IPS-15b (cell line): ENCODE measurements at regions not wholly inside any gene's neighbourhood (a gene's known extent, or its start where the extent isn't known, plus 50 kb on each side); places are given as distances from the start of the nearest gene placed in this dataset.

Source experiments
- H3K27me3 ChIP-seq: one replicate; pipeline ENCODE4 v1.6.1; 2013; ENCODE audit warnings: low read length; ENCODE audit not compliant: control insufficient read depth, insufficient read depth
- H3K36me3 ChIP-seq: one replicate; pipeline ENCODE4 v1.6.1; 2013; ENCODE audit warnings: low read length; ENCODE audit not compliant: control insufficient read depth, insufficient read depth
- H3K4me1 ChIP-seq: one replicate; pipeline ENCODE4 v1.6.1; 2013; ENCODE audit warnings: mild to moderate bottlenecking, low read length; ENCODE audit not compliant: control insufficient read depth, insufficient read depth
- H3K4me3 ChIP-seq: one replicate; pipeline ENCODE4 v1.5.1; 2013; ENCODE audit warnings: low read depth, low read length
- H3K9ac ChIP-seq: one replicate; pipeline ENCODE4 v1.6.1; 2013; ENCODE audit warnings: low read depth, mild to moderate bottlenecking, low read length
- H3K9me3 ChIP-seq: one replicate; pipeline ENCODE4 v1.6.1; 2013; ENCODE audit warnings: mild to moderate bottlenecking, low read length; ENCODE audit not compliant: control insufficient read depth, insufficient read depth

GRCh38 chr3:88235102-88235501 is 85.3 kb downstream of the C3orf38 start:
- no peak overlapping the region for H3K4me3 ChIP-seq
- no peaks in the 10 kb centered on the region for H3K4me1 ChIP-seq
- H3K9me3 ChIP-seq, result no peaks in the 10 kb centered on the region
- H3K27me3 ChIP-seq, result no peaks in the 10 kb centered on the region
- no peaks in the 10 kb centered on the region for H3K36me3 ChIP-seq
- no peak overlapping the region for H3K9ac ChIP-seq

GRCh38 chr3:88239870-88240269 is 90.1 kb downstream of the C3orf38 start:
- H3K36me3 ChIP-seq, result no peaks in the 10 kb centered on the region
- no peaks in the 10 kb centered on the region for H3K9me3 ChIP-seq
- H3K9ac ChIP-seq, result no peak overlapping the region
- no peak overlapping the region for H3K4me3 ChIP-seq
- no peaks in the 10 kb centered on the region for H3K4me1 ChIP-seq
- no peaks in the 10 kb centered on the region for H3K27me3 ChIP-seq

GRCh38 chr3:88248658-88249057 is 98.9 kb downstream of the C3orf38 start:
- Histone ChIP-seq H3K4me1 (no peaks in the 10 kb centered on the region), H3K36me3 (no peaks in the 10 kb centered on the region), H3K4me3 (no peak overlapping the region), H3K27me3 (no peaks in the 10 kb centered on the region), H3K9ac (no peak overlapping the region), H3K9me3 (no peaks in the 10 kb centered on the region)

GRCh38 chr3:88259045-88259444 is 109.3 kb downstream of the C3orf38 start:
- H3K9ac ChIP-seq, result no peak overlapping the region
- H3K27me3 ChIP-seq, result no peaks in the 10 kb centered on the region
- H3K9me3 ChIP-seq, result no peaks in the 10 kb centered on the region
- H3K4me1 ChIP-seq, result no peaks in the 10 kb centered on the region
- H3K36me3 ChIP-seq, result no peaks in the 10 kb centered on the region
- no peak overlapping the region for H3K4me3 ChIP-seq

- no peak overlapping the region for H3K9ac ChIP-seq
- no peaks in the 10 kb centered on the region for H3K27me3 ChIP-seq
- H3K36me3 ChIP-seq, result no peaks in the 10 kb centered on the region
- no peak overlapping the region for H3K4me3 ChIP-seq
- H3K9me3 ChIP-seq, result no peaks in the 10 kb centered on the region
- H3K4me1 ChIP-seq, result no peaks in the 10 kb centered on the region
Measured at GRCh38 chr3:88262527-88262926, 112.8 kb downstream of the C3orf38 start.

GRCh38 chr3:88263417-88264100 is 113.8 kb downstream of the C3orf38 start:
- no peaks in the 10 kb centered on the region for H3K9me3 ChIP-seq
- no peaks in the 10 kb centered on the region for H3K4me1 ChIP-seq
- H3K36me3 ChIP-seq, result no peaks in the 10 kb centered on the region
- H3K4me3 ChIP-seq, result no peak overlapping the region
- H3K9ac ChIP-seq, result no peak overlapping the region
- H3K27me3 ChIP-seq, result no peaks in the 10 kb centered on the region

GRCh38 chr3:88267441-88267840 is 117.7 kb downstream of the C3orf38 start:
- no peaks in the 10 kb centered on the region for H3K4me1 ChIP-seq
- no peak overlapping the region for H3K4me3 ChIP-seq
- H3K9ac ChIP-seq, result no peak overlapping the region
- H3K36me3 ChIP-seq, result no peaks in the 10 kb centered on the region
- no peaks in the 10 kb centered on the region for H3K27me3 ChIP-seq
- no peaks in the 10 kb centered on the region for H3K9me3 ChIP-seq

GRCh38 chr3:88267847-88268246 is 118.1 kb downstream of the C3orf38 start:
- Histone ChIP-seq H3K4me1 (no peaks in the 10 kb centered on the region), H3K9ac (no peak overlapping the region), H3K36me3 (no peaks in the 10 kb centered on the region), H3K4me3 (no peak overlapping the region), H3K27me3 (no peaks in the 10 kb centered on the region), H3K9me3 (no peaks in the 10 kb centered on the region)

GRCh38 chr3:88280326-88280725 is 130.6 kb downstream of the C3orf38 start:
- Histone ChIP-seq H3K4me1 (no peaks in the 10 kb centered on the region), H3K27me3 (no peaks in the 10 kb centered on the region), H3K36me3 (no peaks in the 10 kb centered on the region), H3K9ac (no peak overlapping the region), H3K9me3 (no peaks in the 10 kb centered on the region), H3K4me3 (no peak overlapping the region)

- Histone ChIP-seq H3K9ac (no peak overlapping the region), H3K4me1 (no peaks in the 10 kb centered on the region), H3K9me3 (no peaks in the 10 kb centered on the region), H3K4me3 (no peak overlapping the region), H3K27me3 (no peaks in the 10 kb centered on the region), H3K36me3 (no peaks in the 10 kb centered on the region)
Measured at GRCh38 chr3:88282528-88283241, 132.9 kb downstream of the C3orf38 start.

GRCh38 chr3:88283242-88283592 is 133.5 kb downstream of the C3orf38 start:
- Histone ChIP-seq H3K9ac (no peak overlapping the region), H3K36me3 (no peaks in the 10 kb centered on the region), H3K27me3 (no peaks in the 10 kb centered on the region), H3K4me1 (no peaks in the 10 kb centered on the region), H3K9me3 (no peaks in the 10 kb centered on the region), H3K4me3 (no peak overlapping the region)

- Histone ChIP-seq H3K4me1 (no peaks in the 10 kb centered on the region), H3K9me3 (no peaks in the 10 kb centered on the region), H3K27me3 (no peaks in the 10 kb centered on the region), H3K4me3 (no peak overlapping the region), H3K9ac (no peak overlapping the region), H3K36me3 (no peaks in the 10 kb centered on the region)
Measured at GRCh38 chr3:88291486-88291885, 141.7 kb downstream of the C3orf38 start.
